ENCODE measurements at regions not wholly inside any gene's neighbourhood (a gene's known extent, or its start where the extent isn't known, plus 50 kb on each side); places are given as distances from the start of the nearest gene placed in this dataset.

DNA sequence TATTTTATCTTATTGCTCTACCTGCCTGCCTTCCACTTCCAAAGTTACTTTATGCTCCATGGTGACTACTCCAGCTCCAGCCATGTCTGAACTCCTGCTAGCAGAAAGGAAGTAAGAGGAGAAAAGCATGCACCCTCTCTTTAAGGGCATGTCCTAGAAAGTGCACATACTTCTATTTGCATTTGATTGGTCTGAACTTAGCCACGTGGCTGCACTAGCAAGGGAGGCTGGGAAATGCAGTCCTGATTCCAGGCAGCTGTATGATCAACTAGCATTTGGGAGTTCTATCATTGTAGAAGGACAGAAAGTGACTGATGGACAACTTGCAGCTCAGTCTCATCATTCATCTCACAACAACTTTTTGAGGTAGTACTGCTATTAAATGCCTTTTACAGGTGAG lies 515.7 kb downstream of the BUD13 start:
- TF ChIP-seq CTCF (IDR thresholded peaks at IDR 0.05; ENCODE audit: insufficient read depth in 1 of 2, low read depth in 1 of 2, low read length in 1 of 2, severe bottlenecking in 1 of 2, unreplicated experiment in 1 of 2) = no peak
- CTCF ChIA-PET = interaction anchor here (0.7 to 0.9 kb wide), 2 partner anchors 16 to 35 kb away, joined by 4 to 5 read pairs; no protein-coding TSS in a partner anchor
- no peaks in the 10 kb centered on the region for H3K36me3 Mint-ChIP-seq (ENCODE audit: insufficient read depth, unreplicated experiment)

DNA sequence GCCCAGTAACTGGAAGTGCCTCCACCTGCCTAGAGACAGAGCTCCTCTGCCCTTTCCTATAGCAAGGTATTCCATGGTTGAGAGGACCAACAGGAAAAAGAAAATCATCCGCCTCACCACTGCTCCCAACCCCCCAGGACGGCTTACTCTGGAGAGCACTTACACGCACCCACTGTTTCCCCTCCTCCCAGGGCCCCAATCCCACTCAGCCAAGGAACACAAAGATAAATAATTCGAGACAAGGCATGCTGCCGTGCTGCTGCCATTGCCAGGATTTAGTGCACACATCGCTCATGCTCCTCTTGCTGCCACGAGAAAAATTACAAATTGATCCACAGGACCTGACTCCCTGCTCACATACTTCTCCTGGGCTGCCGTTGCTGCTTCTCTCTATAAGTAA lies 516.6 kb downstream of the BUD13 start:
- Mint-ChIP-seq H3K9me3 (ENCODE audit: unreplicated experiment) (no peaks in the 10 kb centered on the region), H3K36me3 (ENCODE audit: insufficient read depth, unreplicated experiment) (no peaks in the 10 kb centered on the region), H3K27ac (ENCODE audit: unreplicated experiment) (no peak overlapping the region)

More for the DNA sequence above, 515.7 kb downstream of the BUD13 start:
- H3K27me3 ChIP-seq (replicated peaks; ENCODE audit: control insufficient read depth, insufficient read depth, low read length) = no peaks in the 10 kb centered on the region
- no peaks in the 10 kb centered on the region for H3K4me1 ChIP-seq
- BruUV-seq (replicated peaks) = no TSS peak
- H3K4me3 Mint-ChIP-seq (ENCODE audit: unreplicated experiment) = peak overlapping the region; percentile 45
- no peak overlapping the region for H3K4me3 ChIP-seq (ENCODE audit: low read depth, low read length)
- intact Hi-C loops (cut with micrococcal nuclease; ENCODE audit: unreplicated experiment) = no loop called here
- H3K27ac Mint-ChIP-seq (ENCODE audit: unreplicated experiment) = no peak overlapping the region
- no peaks in the 10 kb centered on the region for H3K36me3 ChIP-seq (ENCODE audit: control insufficient read depth, insufficient read depth, low read length)
- no peaks in the 10 kb centered on the region for H3K4me1 Mint-ChIP-seq (ENCODE audit: low read depth, unreplicated experiment)
- H3K27me3 Mint-ChIP-seq (ENCODE audit: insufficient read depth, unreplicated experiment) = peaks cover 28% of the 10 kb centered on the region
- POLR2A ChIA-PET = no interaction called here
- DNase-seq = peak; percentile 57 to 58
- H3K9me3 Mint-ChIP-seq (ENCODE audit: unreplicated experiment) = no peaks in the 10 kb centered on the region
- H3K9me3 ChIP-seq = no peaks in the 10 kb centered on the region

GRCh38 chr11:116255321-116255953 lies 517.4 kb downstream of the BUD13 start:
- CTCF ChIA-PET = no interaction called here
- Histone ChIP-seq H3K9me3 (no peaks in the 10 kb centered on the region), H3K4me1 (no peaks in the 10 kb centered on the region), H3K36me3 (ENCODE audit: control insufficient read depth, insufficient read depth, low read length) (no peaks in the 10 kb centered on the region), H3K4me3 (ENCODE audit: low read depth, low read length) (no peak overlapping the region), H3K27me3 (replicated peaks; ENCODE audit: control insufficient read depth, insufficient read depth, low read length) (no peaks in the 10 kb centered on the region)
- no peak overlapping the region for H3K27ac Mint-ChIP-seq (ENCODE audit: unreplicated experiment)
- POLR2A ChIA-PET = no interaction called here
- H3K36me3 Mint-ChIP-seq (ENCODE audit: insufficient read depth, unreplicated experiment) = no peaks in the 10 kb centered on the region
- DNase-seq = no peak
- H3K9me3 Mint-ChIP-seq (ENCODE audit: unreplicated experiment) = no peaks in the 10 kb centered on the region
- BruUV-seq (replicated peaks) = no TSS peak
- no peaks in the 10 kb centered on the region for H3K4me1 Mint-ChIP-seq (ENCODE audit: low read depth, unreplicated experiment)
- intact Hi-C loops (cut with micrococcal nuclease; ENCODE audit: unreplicated experiment) = no loop called here
- no peak for TF ChIP-seq CTCF (IDR thresholded peaks at IDR 0.05; ENCODE audit: insufficient read depth in 1 of 2, low read depth in 1 of 2, low read length in 1 of 2, severe bottlenecking in 1 of 2, unreplicated experiment in 1 of 2)
- no peak overlapping the region for H3K4me3 Mint-ChIP-seq (ENCODE audit: unreplicated experiment)
- peaks cover 22% of the 10 kb centered on the region for H3K27me3 Mint-ChIP-seq (ENCODE audit: insufficient read depth, unreplicated experiment)

More for the DNA sequence above, 516.6 kb downstream of the BUD13 start:
- H3K27me3 ChIP-seq (replicated peaks; ENCODE audit: control insufficient read depth, insufficient read depth, low read length) = no peaks in the 10 kb centered on the region
- H3K4me3 ChIP-seq (ENCODE audit: low read depth, low read length) = no peak overlapping the region
- intact Hi-C loops (cut with micrococcal nuclease; ENCODE audit: unreplicated experiment) = no loop called here
- no peak for TF ChIP-seq CTCF (IDR thresholded peaks at IDR 0.05; ENCODE audit: insufficient read depth in 1 of 2, low read depth in 1 of 2, low read length in 1 of 2, severe bottlenecking in 1 of 2, unreplicated experiment in 1 of 2)
- Mint-ChIP-seq H3K27me3 (ENCODE audit: insufficient read depth, unreplicated experiment) (peaks cover 24% of the 10 kb centered on the region), H3K4me1 (ENCODE audit: low read depth, unreplicated experiment) (no peaks in the 10 kb centered on the region), H3K4me3 (ENCODE audit: unreplicated experiment) (no peak overlapping the region)
- POLR2A ChIA-PET = no interaction called here
- DNase-seq = no peak
- H3K36me3 ChIP-seq (ENCODE audit: control insufficient read depth, insufficient read depth, low read length) = no peaks in the 10 kb centered on the region
- no peaks in the 10 kb centered on the region for H3K9me3 ChIP-seq
- BruUV-seq (replicated peaks) = no TSS peak
- no peaks in the 10 kb centered on the region for H3K4me1 ChIP-seq
- CTCF ChIA-PET = no interaction called here

All from Caco-2 (cell line).